Heart left ventricle (tissue), 16 donors: ENCODE measurements at regions not wholly inside any gene's neighbourhood (a gene's known extent, or its start where the extent isn't known, plus 50 kb on each side); places are given as distances from the start of the nearest gene placed in this dataset.

Source experiments
- ATAC-seq, 4 donors: fragments of 200-7000 bp; cut with Tn5 transposase; one replicate each; pipeline ENCODE4 v1.9.1; 2020 to 2022; ENCODE audit warnings: moderate library complexity in 4 of 4, mild to moderate bottlenecking in 3 of 4, moderate number of reproducible peaks in 1 of 4
- DNase-seq, 5 donors: peaks; one replicate each; pipeline ENCODE4 v3.0.0-alpha.2; 2020
- H3K27ac ChIP-seq, 12 donors: fragments of 200-600 bp; sonication (generic) in 4 of 12; one replicate each; pipeline versions ENCODE4 v1.5.0 to v1.8.0; 2016 to 2022; ENCODE audit warnings: mild to moderate bottlenecking in 2 of 12
- H3K27me3 ChIP-seq, 9 donors: fragments of 200-600 bp; sonication (generic) in 2 of 9; one replicate each; pipeline versions ENCODE4 v1.5.1 to v1.8.0; 2016 to 2022; ENCODE audit warnings: mild to moderate bottlenecking in 3 of 9
- H3K36me3 ChIP-seq, 9 donors: fragments of 200-600 bp; sonication (generic) in 2 of 9; one replicate each; pipeline versions ENCODE4 v1.5.0 to v1.8.0; 2018 to 2022; ENCODE audit warnings: mild to moderate bottlenecking in 2 of 9
- H3K4me1 ChIP-seq, 12 donors: fragments of 200-600 bp; sonication (generic) in 4 of 12; one replicate each; pipeline versions ENCODE4 v1.5.0 to v1.8.0; 2016 to 2022; ENCODE audit warnings: mild to moderate bottlenecking in 3 of 12
- H3K4me3 ChIP-seq, 12 donors: fragments of 200-600 bp; sonication (generic) in 4 of 12; one replicate each; pipeline versions ENCODE4 v1.5.0 to v1.8.0; 2017 to 2022; ENCODE audit warnings: mild to moderate bottlenecking in 9 of 12, moderate library complexity in 4 of 12
- H3K9me3 ChIP-seq, 12 donors: fragments of 200-600 bp; sonication (generic) in 4 of 12; one replicate each; pipeline versions ENCODE4 v1.5.0 to v1.8.0; 2016 to 2022; ENCODE audit warnings: mild to moderate bottlenecking in 1 of 12
- CTCF ChIP-seq, 12 donors: fragments of 200-600 bp; sonication (generic) in 4 of 12; IDR thresholded peaks; one replicate each; pipeline versions ENCODE4 v1.5.0 to v1.8.0; 2018 to 2022; ENCODE audit warnings: antibody characterized with exemption in 12 of 12, mild to moderate bottlenecking in 5 of 12
- POLR2A ChIP-seq, 2 donors: fragments of 450-650 bp; IDR thresholded peaks; one replicate each; pipeline ENCODE4 v1.6.1; 2017; ENCODE audit warnings: antibody characterized with exemption in 2 of 2, mild to moderate bottlenecking in 2 of 2, moderate library complexity in 2 of 2
- WGBS, 4 donors: extraction: QIAGEN DNeasy Blood & Tissue Kit in 2 of 4; methylation state at CpG; one replicate each; pipeline versions ENCODE4 v1.1.5 to v1.1.7; 2013 to 2018; 5-methylcytosine and 5-hydroxymethylcytosine counted together
- intact Hi-C, 10 donors: fragments of 100-400 bp; cut with DNase I; formaldehyde crosslinking; loops; one replicate each; pipeline versions ENCODE4 v1.11.1 to v1.14.2; 2022
- donor health status: ischemic (EF 13 %, LVEDD 7.1; RV severe dilation, severe dysfunction).
- donor health status: healthy with polysubstance abuse.
- donor health status: DM: no; HTN: yes; CAD: no.
- donor health status: DM: no; HTN: no; CAD: no.
- donor health status: ischemic (EF 25% LVEDD 6.9; RV normal size, moderate dysfunction).
- donor health status: ischemic (EF 25% LVEDD 5.7; RV mildly dilated, moderate dysfunction).
- donor health status: healthy.
- donor health status: DM: yes; HTN: yes; CAD: no.
- donor health status: ischemic (EF 35%, LVEDD 5.7; RV mildly dilated, moderate dysfunction).
- donor health status: nonischemic (EF 11% LVEDD 7.7; RV severe dilation, severe dysfunction).
- donor health status: DM: yes; HTN: yes; CAD: no.
- donor health status: PGD.
- donor health status: ischemic (EF 29% LVEDD 5.4; RV normal size, mild dysfunction).
- donor health status: nonischemic (EF 23%, LVEDD 6.1; RV moderate dilation, normal function).

- Histone ChIP-seq H3K4me1 (peaks cover 0 to 28% (median 3%) of the 10 kb centered on the region in 12 donors), H3K4me3 (no peak overlapping the region), H3K27me3 (peaks cover 0 to 7% (median 0%) of the 10 kb centered on the region in 9 donors), H3K27ac (peak overlapping the region in 11 of 12 donors; percentile 50 to 98 (median 91)), H3K36me3 (no peaks in the 10 kb centered on the region), H3K9me3 (peaks cover 0 to 10% (median 0%) of the 10 kb centered on the region in 12 donors)
- peak in 4 of 5 donors; percentile 53 to 79 (median 62) for DNase-seq
- 23 to 36% (median 31%) methylated on average over 8 of the region's 8 CpGs; no CpG with 5 or more reads in 1 of the 4 donors for WGBS, 4 donors
- intact Hi-C loops, result loop anchor here in 9 of 10 donors (1.0 to 10.0 kb wide), 18 partner anchors 38 to 289 kb away; partner anchors contain the start of gene VEGFA (in 5 of the 9)
- ATAC-seq, result peak; percentile 43 to 71 (median 58)
- TF ChIP-seq CTCF (IDR thresholded peaks at IDR 0.05) (peak in 11 of 12 donors; percentile 15 to 56 (median 29)), POLR2A (IDR thresholded peaks at IDR 0.05) (no peak)
Measured at GRCh38 chr6:43953794-43954310, 173.4 kb downstream of the MRPL14 start.

GRCh38 chr6:43953256-43953655 lies 174.0 kb downstream of the MRPL14 start:
- TF ChIP-seq POLR2A (IDR thresholded peaks at IDR 0.05) (no peak), CTCF (IDR thresholded peaks at IDR 0.05) (no peak)
- intact Hi-C loops, result loop anchor here in 9 of 10 donors (2.0 to 10.0 kb wide), 14 partner anchors 39 to 288 kb away; partner anchors contain the start of gene VEGFA (in 4 of the 9)
- H3K4me1 ChIP-seq, result peaks cover 0 to 33% (median 4%) of the 10 kb centered on the region in 12 donors
- H3K9me3 ChIP-seq, result peaks cover 0 to 10% (median 0%) of the 10 kb centered on the region in 12 donors
- peaks cover 0 to 7% (median 0%) of the 10 kb centered on the region in 9 donors for H3K27me3 ChIP-seq
- no peak for ATAC-seq
- H3K36me3 ChIP-seq, result no peaks in the 10 kb centered on the region
- H3K27ac ChIP-seq, result peak overlapping the region in 10 of 12 donors; percentile 74 to 98 (median 92)
- no peak overlapping the region for H3K4me3 ChIP-seq
- WGBS, 4 donors, result 72 to 90% (median 81%) methylated on average over 2 of the region's 2 CpGs
- DNase-seq, result no peak

GRCh38 chr6:43952746-43953145 lies 174.5 kb downstream of the MRPL14 start:
- TF ChIP-seq CTCF (IDR thresholded peaks at IDR 0.05), result peak in 3 of 12 donors; percentile 17 to 28 (median 20)
- no peak for TF ChIP-seq POLR2A (IDR thresholded peaks at IDR 0.05)
- Histone ChIP-seq H3K27me3 (peaks cover 0 to 7% (median 0%) of the 10 kb centered on the region in 9 donors), H3K9me3 (peaks cover 0 to 10% (median 0%) of the 10 kb centered on the region in 12 donors), H3K4me3 (no peak overlapping the region), H3K27ac (peak overlapping the region in 6 of 12 donors; percentile 24 to 98 (median 91)), H3K4me1 (peaks cover 0 to 33% (median 4%) of the 10 kb centered on the region in 12 donors), H3K36me3 (no peaks in the 10 kb centered on the region)
- 83 to 91% (median 86%) methylated on average over 1 of the region's 1 CpG for WGBS, 4 donors
- intact Hi-C loops, result loop anchor here in 9 of 10 donors (1.0 to 10.0 kb wide), 15 partner anchors 40 to 288 kb away; partner anchors contain the start of gene VEGFA (in 4 of the 9)
- ATAC-seq (no peak), DNase-seq (no peak)
